Stimulated activated naive CD4-positive, alpha-beta T cell treated with Interleukin-2 at 50 U/mL for 16 hours (primary cell): ENCODE measurements at regions not wholly inside any gene's neighbourhood (a gene's known extent, or its start where the extent isn't known, plus 50 kb on each side); places are given as distances from the start of the nearest gene placed in this dataset.
"Not testable (repeated sequence)": the region's sequence is repeated elsewhere in the genome, so short reads cannot be mapped to it uniquely, and the experiment has no call there.

Experiments used
- DNase-seq: peaks from one replicate; lab custom pipeline; 2025; lab: John Stamatoyannopoulos, UW

GRCh38 chr22:49392841-49393510 lies 434.7 kb downstream of the BRD1 start:
- DNase-seq, result no peak

GRCh38 chr22:49392247-49392646 lies 435.4 kb downstream of the BRD1 start:
- DNase-seq, result no peak

- no peak for DNase-seq
These were observed 436.2 kb downstream of the BRD1 start for GRCh38 chr22:49391436-49391835.

GRCh38 chr22:49390954-49391353 lies 436.7 kb downstream of the BRD1 start:
- DNase-seq, result no peak

GRCh38 chr22:49383909-49384308 lies 443.8 kb downstream of the BRD1 start:
- not testable (repeated sequence) for DNase-seq

GRCh38 chr22:49382451-49382735 lies 445.3 kb downstream of the BRD1 start:
- no peak for DNase-seq

GRCh38 chr22:49381595-49382450 lies 445.9 kb downstream of the BRD1 start:
- DNase-seq, result no peak

GRCh38 chr22:49380828-49381114 lies 446.9 kb downstream of the BRD1 start:
- no peak for DNase-seq

GRCh38 chr22:49380095-49380827 lies 447.4 kb downstream of the BRD1 start:
- DNase-seq, result no peak

GRCh38 chr22:49377306-49377705 lies 450.4 kb downstream of the BRD1 start:
- DNase-seq, result no peak

- DNase-seq, result no peak
These were observed 453.9 kb downstream of the BRD1 start for GRCh38 chr22:49373801-49374226.

- DNase-seq, result no peak
These were observed 454.4 kb downstream of the BRD1 start for GRCh38 chr22:49373289-49373666.

GRCh38 chr22:49372530-49373288 lies 455.0 kb downstream of the BRD1 start:
- DNase-seq, result no peak

GRCh38 chr22:49372111-49372529 lies 455.6 kb downstream of the BRD1 start:
- no peak for DNase-seq

GRCh38 chr22:49371325-49372110 lies 456.2 kb downstream of the BRD1 start:
- no peak for DNase-seq

- no peak for DNase-seq
These were observed 456.9 kb downstream of the BRD1 start for GRCh38 chr22:49370627-49371301.

GRCh38 chr22:49369726-49370626 lies 457.7 kb downstream of the BRD1 start:
- DNase-seq, result no peak

- DNase-seq, result no peak
These were observed 458.5 kb downstream of the BRD1 start for GRCh38 chr22:49368976-49369725.
